CD4-positive, alpha-beta T cell treated with Interleukin-2 at 100 ng/mL for 4 hours (primary cell): ENCODE measurements at regions not wholly inside any gene's neighbourhood (a gene's known extent, or its start where the extent isn't known, plus 50 kb on each side); places are given as distances from the start of the nearest gene placed in this dataset.
"Not testable (repeated sequence)": the region's sequence is repeated elsewhere in the genome, so short reads cannot be mapped to it uniquely, and the experiment has no call there.

Experiments
- DNase-seq: peaks from one replicate; pipeline ENCODE4 v3.0.0-alpha.2; 2020; ENCODE audit warnings: low spot score

DNA sequence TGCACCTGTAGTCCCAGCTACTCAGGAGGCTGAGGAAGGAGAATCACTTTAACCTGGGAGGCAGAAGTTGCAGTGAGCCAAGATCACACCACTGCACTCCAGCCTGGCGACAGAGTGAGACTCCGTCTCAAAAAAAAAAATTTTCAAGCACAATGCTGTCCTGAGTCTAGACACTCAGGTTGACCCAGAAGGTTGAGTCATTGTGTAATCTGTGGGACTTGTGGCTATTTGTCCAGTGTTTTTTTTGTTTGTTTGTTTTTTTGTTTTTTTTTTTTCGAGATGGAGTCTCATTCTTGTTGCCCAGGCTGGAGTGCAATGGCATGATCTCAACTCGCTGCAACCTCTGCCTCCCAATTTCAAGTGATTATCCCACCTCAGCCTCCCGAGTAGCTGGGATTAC is 74.3 kb upstream of the SOX13 start:
- not testable (repeated sequence) for DNase-seq

DNA sequence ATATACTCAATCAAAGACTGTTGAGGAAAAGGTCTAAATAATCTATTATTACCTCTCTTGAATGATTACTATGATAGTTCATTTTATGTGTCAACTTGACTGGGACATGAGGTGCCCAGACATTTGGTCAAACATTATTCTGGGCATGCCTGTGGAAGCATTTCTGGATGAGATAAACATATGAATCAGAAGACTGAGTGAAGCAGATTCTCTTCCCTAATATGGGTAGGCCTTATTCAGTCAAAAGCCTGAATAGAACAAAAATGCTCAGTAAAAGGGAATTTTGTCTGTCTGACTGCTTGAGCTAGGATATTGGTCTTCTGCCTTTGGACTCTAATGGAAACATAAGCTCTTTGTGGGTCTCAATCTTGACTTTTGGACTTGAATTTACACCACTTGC is 73.3 kb upstream of the SOX13 start:
- no peak for DNase-seq

DNA sequence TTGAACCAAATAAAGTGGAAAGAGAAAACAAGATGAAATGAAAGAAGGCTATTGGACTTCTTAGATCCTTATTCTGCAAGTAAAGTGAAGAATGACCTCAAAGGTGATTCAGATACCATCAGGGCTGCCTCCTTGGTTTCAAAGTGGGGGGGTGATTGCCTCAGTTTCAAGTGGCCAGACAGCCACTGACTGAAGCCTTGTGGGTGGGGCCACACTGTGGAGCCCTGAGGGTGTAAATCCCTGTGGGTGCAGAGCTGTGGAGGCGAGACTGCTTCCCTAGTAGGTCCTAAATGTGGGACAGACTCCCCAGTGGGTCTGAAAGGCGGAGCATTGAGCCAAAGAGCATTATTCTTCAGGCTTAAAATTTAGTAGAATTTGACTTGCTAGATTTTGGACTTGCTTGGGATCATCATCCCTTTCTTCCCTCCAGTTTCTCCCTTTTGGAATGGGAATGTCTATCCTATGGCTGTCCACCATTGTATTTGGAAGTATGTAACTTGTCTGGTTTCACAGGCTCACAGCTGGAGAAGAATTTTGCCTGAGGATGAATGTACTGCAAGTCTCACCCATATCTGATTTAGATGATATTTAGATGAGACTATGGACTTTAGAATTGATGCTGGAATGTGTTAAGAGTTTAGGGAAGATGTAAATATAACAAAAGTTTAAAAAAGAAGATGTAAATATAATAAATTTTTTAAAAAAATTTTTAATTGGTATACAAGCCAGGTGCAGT is 71.6 kb upstream of the SOX13 start:
- no peak for DNase-seq

DNA sequence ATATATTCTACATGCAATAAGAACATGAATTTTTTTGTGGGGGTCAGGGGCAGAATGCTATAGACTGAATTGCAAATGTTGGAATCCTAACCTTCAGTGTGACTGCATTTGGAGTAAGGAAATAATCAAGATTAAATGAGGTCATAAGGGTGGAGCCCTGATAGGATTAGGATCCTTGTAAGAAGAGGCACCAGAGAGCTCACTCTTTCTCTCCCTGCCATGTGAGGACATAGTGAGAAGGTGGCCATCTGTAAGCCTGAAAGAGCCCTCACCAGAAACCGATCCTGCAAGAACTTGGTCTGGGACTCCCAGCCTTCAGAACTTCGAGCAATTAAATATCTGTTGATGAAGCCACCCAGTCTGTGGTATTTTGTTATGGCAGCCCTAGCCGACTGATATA is 70.3 kb upstream of the SOX13 start:
- DNase-seq: no peak

DNA sequence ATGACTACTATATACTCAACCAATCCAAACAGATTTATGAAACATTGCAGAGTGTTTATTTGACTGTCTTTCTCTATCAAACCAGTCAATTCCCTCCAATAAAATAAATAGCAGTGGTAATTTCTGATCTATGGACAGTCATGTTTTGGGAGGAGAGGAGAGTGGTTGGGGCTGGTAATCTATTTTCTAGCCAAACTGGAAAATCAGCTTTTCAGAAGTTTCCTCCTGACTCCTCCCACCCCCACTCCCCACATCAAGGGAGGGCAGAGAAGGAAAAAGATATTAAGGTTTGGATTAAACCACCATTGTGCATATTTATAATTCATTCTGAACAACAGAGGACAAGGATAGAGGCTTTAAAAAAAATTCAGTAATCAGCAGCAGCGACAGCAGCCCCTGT is 69.4 kb upstream of the SOX13 start:
- DNase-seq: no peak

DNA sequence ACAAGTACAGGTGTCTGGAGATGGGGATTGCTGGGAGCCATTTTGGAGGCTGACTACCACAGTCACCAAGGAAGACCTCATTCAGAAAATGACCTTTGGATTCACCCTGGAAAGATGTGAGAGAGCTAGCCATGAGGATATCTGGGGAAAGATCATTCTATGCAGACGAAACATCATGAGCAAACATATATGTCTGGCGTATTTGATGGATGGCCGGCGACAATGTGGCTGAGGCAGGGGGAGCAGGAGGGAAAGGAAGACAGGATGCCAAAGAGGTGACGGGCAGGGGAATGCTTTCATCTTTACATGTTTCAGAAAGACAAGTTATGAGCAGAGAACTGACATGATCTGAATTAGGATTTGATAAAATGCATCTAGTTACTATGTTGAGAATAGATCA is 61.5 kb upstream of the SOX13 start:
- DNase-seq: no peak

DNA sequence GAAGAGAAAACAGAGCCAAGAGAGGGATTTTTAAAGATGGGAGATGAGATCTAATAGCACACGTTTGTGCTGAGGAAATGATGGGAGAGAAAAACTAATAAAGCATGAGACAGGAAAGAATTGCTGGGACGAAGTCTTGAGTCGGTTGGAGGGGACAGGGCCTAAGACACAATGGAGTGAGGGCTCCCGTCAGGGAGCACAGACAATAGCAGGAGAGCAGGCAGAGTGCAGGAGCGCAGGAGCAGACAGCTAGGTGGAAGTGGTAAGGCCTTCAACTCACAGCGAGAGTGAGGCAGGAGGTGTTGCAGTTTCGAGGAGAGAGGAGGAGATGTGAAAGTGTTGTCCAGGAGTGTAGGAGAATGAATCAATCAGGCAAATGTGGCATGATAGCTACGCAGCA is 59.9 kb upstream of the SOX13 start:
- no peak for DNase-seq

DNA sequence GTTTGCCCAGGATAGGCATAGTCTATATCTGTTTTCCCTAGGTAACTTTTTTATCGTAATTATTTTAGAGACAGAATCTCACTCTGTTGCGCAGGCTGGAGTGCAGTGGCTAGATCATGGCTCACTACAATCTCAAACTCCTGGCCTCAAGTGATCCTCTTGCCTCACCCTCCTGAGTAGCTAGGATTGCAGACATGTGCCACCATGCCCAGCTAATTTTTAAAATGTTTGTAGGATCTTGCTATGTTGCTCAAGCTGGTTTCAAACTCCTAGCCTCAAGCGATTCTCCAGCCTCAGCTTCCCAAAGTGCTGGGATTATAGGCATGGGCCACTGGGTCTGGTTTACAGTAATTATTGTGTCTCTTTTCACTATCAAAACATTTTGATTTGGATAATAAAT is 58.6 kb upstream of the SOX13 start:
- DNase-seq: no peak

DNA sequence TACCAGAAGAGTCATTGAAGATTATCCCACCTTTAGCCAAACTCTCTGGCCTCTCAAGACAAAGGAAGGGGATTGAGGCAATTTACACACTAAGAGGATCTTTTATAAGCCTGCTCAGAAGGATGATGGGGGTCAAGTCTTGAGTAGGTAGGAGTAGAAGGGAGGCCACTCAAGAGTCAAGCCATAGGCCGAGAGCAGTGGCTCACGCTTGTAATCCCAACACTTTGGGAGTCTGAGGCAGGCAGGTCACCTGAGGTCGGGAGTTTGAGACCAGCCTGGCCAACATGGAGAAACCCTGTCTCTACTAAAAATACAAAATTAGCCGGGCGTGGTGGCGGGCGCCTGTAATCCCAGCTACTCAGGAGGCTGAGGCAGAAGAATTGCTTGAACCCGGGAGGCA is 58.0 kb upstream of the SOX13 start:
- DNase-seq: not testable (repeated sequence)

DNA sequence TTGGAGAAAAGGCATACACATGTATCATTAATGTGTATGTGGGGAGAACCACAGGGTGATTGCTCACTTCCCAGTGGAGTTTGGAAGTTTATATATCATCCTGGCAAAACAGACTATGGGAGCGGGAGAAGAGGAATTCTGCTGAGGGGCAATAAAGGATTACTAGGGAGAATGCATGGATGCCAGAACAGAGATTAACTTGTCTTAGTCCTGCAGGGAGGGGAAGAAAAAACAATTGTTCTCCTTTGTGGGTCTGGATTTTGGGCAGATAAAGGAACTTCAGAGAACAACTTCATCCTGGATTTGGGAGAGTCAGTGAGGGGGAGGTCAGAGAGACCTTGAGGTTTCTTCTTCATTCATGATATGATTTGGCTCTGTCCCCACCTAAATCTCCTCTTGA is 55.9 kb upstream of the SOX13 start:
- no peak for DNase-seq

DNA sequence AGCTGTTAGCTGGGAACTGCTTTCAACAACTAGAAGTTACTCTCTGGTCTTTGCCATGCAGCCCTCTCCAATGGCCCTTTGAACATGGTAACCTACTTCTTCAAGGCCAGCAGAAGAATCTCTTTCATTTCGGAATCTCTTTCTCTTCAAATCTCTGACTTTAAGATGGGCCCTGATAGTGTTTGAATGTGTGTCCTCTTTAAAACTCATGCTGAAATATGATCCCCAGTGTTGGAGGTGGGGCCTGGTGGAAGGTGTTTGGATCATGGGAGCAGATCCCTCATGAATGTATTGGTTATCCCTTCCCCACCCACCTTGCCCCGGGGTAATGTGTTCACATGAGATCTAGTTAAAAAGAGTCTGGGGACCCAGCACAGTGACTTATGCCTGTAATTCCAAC is 54.5 kb upstream of the SOX13 start:
- no peak for DNase-seq
